H1 (cell line): ENCODE measurements at regions not wholly inside any gene's neighbourhood (a gene's known extent, or its start where the extent isn't known, plus 50 kb on each side); places are given as distances from the start of the nearest gene placed in this dataset.

Experiments used
- ASH2L ChIP-seq: fragments of 200-600, 300-600 bp; sonication (generic); IDR thresholded peaks from one replicate; pipeline ENCODE4 v1.7.1; 2017; ENCODE audit warnings: low read length
- BRCA1 ChIP-seq: IDR thresholded peaks from 2 replicates; pipeline ENCODE4 v1.6.1; 2012; ENCODE audit warnings: low read depth, low read length, improper control_type of control experiment
- CTCF ChIP-seq, 3 experiments: IDR thresholded peaks; 1 replicate in 2 of 3; 2 replicates in 1 of 3; pipeline versions ENCODE4 v1.5.1 to v1.6.1; 2011; ENCODE audit warnings: low read length in 3 of 3, mild to moderate bottlenecking in 3 of 3, inconsistent platforms in 2 of 3, low read depth in 1 of 3, moderate library complexity in 1 of 3; ENCODE audit not compliant: insufficient read depth in 1 of 3; ENCODE audit errors: control extremely low read depth in 1 of 3
- EZH2 ChIP-seq: fragments of 200-600 bp; sonication (generic); IDR thresholded peaks from 2 replicates; pipeline ENCODE4 v1.7.1; 2012; ENCODE audit warnings: low read depth, mild to moderate bottlenecking, moderate library complexity, low read length, inconsistent platforms; ENCODE audit not compliant: severe bottlenecking
- GABPA ChIP-seq: IDR thresholded peaks from 2 replicates; pipeline ENCODE4 v1.6.1; 2011; ENCODE audit warnings: mild to moderate bottlenecking, low read length, moderate library complexity, borderline replicate concordance; ENCODE audit not compliant: insufficient read depth
- JUN ChIP-seq: IDR thresholded peaks from 2 replicates; pipeline ENCODE4 v1.6.1; 2011; ENCODE audit warnings: low read depth, mild to moderate bottlenecking, improper control_type of control experiment, low read length
- JUND ChIP-seq: IDR thresholded peaks from 2 replicates; pipeline ENCODE4 v1.6.1; 2011; ENCODE audit warnings: mild to moderate bottlenecking, improper control_type of control experiment, low read length
- POLR2A ChIP-seq, 2 experiments: IDR thresholded peaks; 1 replicate in 1 of 2; 2 replicates in 1 of 2; pipeline ENCODE4 v1.6.1; 2011; ENCODE audit warnings: low read depth in 2 of 2, low read length in 2 of 2, mild to moderate bottlenecking in 2 of 2; ENCODE audit errors: control extremely low read depth in 1 of 2
- RFX5 ChIP-seq: IDR thresholded peaks from 2 replicates; pipeline ENCODE4 v1.6.1; 2011; ENCODE audit warnings: low read depth, low read length, improper control_type of control experiment, borderline replicate concordance
- TAF1 ChIP-seq: IDR thresholded peaks from 2 replicates; pipeline ENCODE4 v1.6.1; 2011; ENCODE audit warnings: mild to moderate bottlenecking, low read depth, low read length

GRCh38 chr5:167071981-167072610, 1219.3 kb upstream of the WWC1 start:
- TF ChIP-seq JUND (no peak), POLR2A (IDR thresholded peaks at IDR 0.05; ENCODE audit: control extremely low read depth in 1 of 2, low read depth in 2 of 2, low read length in 2 of 2) (no peak), EZH2 (no peak), JUN (no peak), RFX5 (no peak), TAF1 (no peak), CTCF (IDR thresholded peaks at IDR 0.05; ENCODE audit: control extremely low read depth in 1 of 3, insufficient read depth in 1 of 3, low read depth in 1 of 3, low read length in 3 of 3) (no peak), ASH2L (no peak), GABPA (no peak), BRCA1 (no peak)
